GM21515 (cell line): ENCODE measurements at regions not wholly inside any gene's neighbourhood (a gene's known extent, or its start where the extent isn't known, plus 50 kb on each side); places are given as distances from the start of the nearest gene placed in this dataset.

Experiments used
- ATAC-seq: cut with Tn5 transposase; IDR thresholded peaks from one replicate; pipeline ENCODE4 v1.9.1; 2021; ENCODE audit not compliant: unreplicated experiment

DNA sequence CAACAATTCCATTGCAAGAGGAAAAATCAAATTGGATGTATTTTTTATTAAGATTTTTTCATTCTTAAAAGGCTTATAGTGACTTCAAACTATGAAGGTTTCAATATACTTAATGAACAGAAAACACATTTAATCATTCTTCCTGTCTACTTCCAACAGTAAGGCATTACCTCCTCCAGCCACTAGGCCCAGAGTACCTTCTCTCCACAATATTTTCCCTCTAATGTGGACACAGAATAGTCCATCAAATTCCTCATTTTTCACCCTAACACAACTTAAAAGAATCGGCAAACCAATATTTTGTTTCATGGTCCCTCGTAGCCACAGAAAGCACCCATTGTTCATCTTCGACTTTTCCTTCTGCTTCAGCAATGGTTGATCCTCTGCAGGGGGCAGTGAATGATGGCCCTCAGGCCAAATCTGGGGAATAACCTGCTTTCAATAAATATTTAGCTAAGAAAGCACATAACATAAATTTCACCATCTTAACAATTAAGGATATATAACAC is 335.4 kb upstream of the ID4 start:
- ATAC-seq = no peak

DNA sequence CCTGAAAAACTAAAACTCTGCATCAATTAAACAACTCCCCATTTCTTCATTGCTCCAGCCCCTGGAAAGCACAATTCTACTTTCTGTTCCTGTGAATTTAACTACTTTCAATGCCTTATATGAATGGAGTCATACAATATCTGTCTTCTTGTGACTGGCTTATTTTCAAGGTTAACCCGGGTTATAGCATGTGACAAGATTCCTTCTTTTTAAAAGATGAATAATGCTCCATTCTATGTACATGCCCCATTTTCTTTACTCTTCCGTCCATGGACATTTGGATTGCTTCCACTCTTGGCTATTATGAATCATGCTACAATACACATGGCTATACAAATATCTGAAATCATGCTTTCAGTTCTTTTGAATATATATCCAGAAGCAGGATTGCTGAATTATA is 334.9 kb upstream of the ID4 start:
- no peak for ATAC-seq

DNA sequence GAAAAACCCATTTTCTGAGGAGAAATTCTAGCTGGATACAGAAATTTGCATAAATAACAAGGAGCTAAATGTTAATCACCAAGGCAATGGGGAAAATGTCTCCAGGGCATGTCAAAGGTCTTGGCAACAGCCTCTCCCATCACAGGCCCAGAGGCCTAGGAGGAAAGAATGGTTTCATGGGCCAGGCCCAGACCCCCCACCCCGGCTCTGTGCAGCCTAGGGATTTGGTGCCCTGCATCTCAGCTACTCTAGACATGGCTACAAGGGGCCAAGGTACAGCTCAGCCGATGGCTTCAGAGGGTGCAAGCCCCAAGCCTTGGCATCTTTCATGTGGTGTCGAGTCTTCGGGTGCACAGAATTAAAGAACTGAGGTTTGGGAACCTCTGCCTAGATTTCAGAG is 321.2 kb upstream of the ID4 start:
- ATAC-seq = no peak

DNA sequence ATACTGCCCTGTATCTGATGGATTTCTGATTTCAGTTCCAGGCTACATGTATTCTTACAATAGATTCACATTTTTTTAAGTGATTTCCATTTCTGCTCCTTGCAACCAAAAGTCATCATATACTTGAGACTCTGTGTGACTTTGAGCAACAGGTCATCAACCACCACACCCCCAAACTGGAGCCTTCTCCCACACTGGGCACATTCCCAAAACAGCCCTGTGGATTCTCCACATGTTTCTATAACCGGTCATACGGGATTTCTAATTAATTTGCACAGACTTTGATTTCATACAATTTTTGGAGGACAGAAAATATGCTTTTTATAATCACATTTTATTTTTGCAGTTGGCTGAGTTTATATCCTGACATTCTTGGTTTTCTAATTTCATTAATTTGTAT is 317.2 kb upstream of the ID4 start:
- no peak for ATAC-seq

DNA sequence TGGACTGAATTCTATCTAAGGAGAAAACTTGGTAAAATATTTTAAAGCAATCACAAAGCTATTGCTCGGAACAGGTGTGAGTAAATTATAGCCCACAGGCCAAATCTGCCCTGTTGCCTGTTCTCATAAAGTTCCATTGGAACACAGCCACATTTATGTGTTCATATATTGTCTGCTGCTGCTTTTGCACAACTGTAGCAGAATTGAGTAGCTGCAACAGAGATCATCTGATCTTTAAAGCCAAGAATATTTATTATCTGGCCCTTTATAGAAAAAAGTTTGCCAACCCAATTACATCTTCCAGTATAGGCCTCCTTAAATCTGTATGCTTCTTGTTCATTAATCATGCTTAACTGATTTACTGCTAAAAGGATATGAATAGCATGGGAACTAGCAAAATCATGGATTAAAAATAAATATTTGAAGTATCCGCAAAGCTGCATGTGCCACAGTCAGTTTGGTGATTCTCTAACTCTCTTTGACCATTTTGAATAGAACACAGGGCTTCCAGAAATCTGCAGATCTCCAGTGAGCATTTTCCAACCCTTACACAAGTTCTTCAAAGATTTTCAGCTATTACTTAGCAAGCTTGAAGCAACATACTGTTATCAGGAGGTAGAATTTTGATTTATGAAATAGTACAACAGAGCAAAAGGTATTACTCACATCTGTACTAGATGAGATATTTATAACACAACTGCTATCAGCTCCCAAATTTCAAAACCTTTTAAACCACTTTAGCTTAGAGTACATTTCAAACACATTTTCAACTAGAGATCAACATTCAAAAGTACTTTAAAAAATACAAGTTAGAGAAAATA is 312.6 kb upstream of the ID4 start:
- no peak for ATAC-seq

DNA sequence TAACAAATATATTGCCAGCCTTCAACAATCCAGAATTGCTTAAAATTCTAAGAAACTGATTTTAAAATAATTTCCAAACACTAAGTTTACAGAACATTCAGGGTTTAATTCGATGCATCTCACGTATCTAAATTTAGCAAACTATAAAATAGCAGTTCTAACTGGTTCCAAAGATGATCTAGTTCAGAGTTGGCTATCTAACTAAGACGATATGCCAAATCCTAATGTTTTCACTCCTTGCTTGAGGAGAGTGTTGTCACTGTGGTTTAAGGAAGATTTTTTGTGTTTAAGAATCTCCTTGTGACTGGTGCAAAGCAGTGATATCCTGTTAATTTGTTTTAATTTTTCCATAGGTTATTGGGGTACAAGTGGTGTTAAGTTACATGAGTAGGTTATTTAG is 311.5 kb upstream of the ID4 start:
- no peak for ATAC-seq

DNA sequence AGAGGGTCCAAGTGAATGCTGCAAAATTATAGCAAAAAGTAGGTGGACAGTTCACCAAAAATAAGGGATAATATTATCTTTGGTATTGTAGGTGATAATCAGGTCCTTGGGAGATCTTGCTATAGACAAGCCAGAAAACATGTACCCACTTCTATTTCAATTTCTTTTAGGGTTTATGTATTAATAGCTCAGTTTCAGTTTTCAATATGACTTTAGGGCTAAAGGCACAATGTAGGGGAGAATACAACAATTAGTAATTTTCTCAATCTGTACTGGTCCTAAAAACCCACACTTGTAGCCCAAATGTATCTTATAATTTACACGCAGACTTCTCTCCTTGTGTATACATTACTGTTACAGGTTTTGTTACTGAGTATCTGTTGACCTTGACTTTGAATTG is 307.0 kb upstream of the ID4 start:
- ATAC-seq = no peak

DNA sequence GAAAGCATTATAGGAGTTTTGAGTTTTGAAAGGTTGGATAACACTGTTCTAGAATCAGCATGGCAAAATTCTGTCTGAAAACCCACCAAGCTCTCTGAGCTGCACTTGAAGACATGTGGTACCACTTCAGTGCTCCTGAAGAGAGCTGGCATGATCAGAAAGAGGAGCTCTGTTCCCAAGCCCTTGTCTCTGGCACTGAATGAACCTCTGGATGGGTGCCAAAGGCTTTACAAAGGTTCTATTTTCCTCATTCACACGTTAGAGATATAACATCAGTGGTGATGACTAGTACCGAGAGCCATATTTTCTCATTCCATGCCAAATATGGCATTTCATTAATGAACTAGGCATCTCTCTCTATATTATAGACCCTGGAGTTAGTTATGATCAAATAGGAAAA is 301.8 kb upstream of the ID4 start:
- no peak for ATAC-seq

DNA sequence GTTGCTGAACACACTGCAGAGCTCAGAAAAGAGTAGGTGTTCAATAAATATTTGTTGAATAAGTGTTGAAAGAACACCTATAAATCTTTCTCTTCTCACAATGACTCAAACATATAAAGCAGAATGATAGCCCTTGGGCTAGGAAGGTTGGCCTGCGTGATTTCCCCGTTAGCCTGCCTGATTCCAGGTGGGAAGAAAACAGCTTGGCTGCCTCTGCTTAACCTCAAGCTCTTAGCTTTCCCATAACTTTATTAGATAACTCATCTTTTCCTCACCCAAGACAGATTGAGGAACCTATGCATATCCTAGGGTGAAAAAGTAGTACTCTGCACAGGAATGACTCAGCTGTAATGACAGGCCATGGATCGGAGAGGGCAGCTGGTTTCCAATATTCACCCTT is 300.3 kb upstream of the ID4 start:
- no peak for ATAC-seq

DNA sequence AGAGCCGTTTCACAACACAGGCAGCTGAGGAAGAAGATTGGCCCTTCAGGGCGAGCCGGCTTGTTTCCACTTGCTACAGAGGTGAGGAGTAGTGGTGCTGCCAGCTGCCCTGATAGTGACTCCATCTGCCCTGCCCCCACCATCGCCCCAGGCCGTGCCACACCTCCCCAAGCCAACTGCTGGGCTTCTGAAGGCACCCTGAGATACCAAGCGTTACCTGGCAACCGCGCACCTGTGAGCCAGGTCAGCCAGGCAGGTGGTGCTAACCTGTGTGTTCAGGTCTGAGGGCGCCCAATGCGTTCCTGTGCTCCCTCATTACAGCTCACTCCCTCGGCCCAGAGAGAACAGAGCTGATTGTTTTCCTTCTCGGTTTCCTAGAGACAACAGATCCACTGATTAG is 299.1 kb upstream of the ID4 start:
- no peak for ATAC-seq

DNA sequence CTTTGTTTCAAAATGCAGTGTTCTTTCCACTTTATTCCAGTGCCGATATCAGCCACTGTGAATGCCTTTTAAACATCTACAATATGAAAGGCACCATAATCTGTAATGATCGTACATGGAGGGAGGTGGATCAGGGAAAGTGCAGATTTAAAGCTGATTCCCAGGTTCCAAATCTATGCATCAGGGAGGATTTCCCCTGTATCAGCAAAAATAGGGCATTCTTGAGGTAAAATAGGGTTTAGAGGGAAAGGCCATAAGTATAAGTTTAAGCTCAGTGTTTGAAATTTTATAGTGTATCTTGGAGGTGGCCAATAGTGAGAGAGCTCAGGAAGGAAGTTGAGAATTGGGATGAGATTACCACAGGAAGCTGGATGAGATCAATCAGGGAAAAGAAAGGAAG is 289.7 kb upstream of the ID4 start:
- no peak for ATAC-seq

DNA sequence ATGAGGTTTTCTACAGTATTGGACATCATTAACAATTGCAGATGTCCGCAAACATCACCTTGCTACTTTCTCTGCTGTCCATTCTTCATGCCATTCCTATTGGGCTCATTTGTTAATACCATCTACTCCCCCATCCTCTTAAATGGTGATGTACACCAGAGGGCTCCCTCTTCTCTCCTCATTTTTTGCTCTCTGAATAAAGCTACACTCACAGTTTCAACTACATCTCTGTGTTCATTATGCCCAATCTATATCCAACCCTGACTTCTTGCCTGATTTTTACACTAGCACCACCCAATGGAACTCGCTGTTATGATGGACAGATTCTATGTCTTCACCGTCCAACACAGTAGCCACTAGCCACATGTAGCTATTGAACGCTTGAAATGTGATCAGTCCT is 288.1 kb upstream of the ID4 start:
- no peak for ATAC-seq

DNA sequence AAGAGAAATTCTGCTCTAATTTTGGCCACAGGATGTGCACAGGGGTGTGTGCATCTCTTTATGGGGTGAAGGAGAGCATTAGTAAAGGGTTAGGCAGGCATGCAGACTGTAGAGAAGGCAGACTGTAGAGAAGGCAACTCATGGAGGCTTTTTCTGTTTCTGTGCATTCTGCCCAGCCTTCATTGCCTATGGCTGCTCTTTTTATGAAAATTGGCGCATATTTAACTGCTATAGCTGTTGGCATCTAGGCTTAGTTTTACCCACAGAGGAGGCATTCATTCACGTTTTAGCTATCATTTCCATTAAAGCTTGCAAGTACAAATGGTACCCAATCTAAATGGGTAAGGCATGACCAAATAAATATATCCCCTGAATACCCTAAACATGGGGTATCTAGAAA is 286.8 kb upstream of the ID4 start:
- no peak for ATAC-seq

DNA sequence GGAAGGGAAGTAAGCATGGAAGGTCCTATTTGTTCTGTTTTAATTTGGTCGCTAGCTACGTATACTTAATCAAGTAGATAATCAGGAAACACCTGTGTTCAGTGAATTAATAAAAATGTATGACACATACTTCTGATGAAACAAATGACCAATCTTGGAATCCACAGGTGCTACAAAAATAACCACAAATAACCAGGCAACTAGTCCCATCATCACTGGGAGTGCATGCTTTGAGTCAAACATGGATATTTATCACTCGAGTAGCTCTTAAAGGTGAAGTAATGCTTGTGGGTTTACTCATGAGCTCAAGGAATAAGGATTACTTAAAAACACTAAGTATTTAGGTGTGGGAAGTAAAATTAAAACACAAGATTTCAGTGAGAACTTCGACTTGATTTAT is 285.6 kb upstream of the ID4 start:
- no peak for ATAC-seq

DNA sequence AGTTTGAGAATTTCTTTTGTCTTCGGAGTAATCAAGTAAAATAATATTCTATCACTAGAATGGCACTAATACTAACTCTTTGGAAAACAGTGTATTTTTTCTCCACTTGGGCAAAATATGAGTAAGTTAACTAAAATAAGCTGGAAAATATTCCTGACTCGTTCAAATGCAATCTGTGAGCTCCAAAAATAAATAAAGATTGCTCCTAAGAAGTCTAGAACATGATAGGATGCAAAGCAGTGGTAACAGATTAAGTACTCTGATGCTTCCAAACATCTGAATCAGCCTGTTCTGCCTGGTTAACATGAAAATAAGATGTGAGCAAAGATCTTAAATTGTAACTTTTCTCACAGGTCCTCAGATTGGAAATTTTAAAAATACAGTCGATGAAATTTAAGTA is 285.1 kb upstream of the ID4 start:
- no peak for ATAC-seq

DNA sequence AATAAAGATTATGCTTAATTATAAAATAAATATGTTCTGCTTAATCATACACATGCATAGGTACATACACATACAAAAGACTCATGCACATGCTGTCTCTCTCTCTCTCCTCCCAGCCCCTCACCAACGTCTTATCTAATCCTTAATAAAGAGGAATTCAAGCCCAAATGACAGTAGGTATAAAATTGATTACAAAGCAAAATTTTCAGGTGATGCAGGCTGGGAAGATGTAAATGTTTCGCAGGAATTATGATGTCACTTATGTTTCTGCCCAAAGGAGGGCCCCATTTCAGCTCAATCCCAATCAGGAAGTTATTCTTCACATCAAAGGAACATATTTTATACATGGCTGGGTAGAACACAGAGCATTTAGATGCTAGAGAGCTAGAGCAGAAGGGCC is 284.6 kb upstream of the ID4 start:
- ATAC-seq = no peak

DNA sequence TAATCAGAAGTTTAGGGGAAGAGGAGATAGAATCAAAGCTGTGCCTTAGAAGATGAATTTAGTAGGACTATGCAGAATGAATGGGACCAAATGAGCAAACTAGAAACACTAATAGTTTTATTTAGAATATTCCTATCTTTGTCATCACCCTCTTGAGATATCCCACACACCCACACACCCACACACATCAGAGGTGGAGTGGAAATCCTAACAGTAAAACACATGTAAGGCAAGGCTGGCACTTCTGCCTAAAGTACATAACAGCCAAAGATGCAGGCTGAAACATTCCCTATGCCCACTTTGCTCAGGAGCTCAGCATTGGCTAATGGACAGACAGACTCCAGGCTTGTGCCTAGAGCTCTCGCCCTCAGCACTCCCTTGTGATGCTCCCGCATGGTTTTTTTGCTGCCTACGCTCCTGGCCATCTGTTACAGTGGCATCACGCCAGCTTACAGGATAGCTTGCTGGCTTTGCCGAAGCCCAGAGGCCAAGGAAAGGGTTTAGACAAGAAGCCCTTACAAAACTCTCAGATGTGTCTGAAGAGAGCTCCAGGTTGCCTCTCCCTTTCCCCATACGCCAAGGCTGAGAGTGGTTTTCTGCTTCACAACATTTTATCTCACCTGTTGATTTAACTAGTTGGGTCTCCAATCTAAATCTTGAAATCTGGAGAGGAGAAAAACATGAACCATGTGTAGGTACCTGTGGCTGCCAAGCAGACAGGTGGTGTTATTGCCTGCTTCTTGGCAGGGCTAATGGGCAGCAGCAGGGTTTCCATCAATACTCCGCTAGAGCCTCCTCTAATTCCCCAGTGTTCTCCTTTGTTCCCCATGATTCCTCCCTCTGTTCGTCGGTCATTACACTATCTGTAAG is 282.6 kb upstream of the ID4 start:
- ATAC-seq = no peak

DNA sequence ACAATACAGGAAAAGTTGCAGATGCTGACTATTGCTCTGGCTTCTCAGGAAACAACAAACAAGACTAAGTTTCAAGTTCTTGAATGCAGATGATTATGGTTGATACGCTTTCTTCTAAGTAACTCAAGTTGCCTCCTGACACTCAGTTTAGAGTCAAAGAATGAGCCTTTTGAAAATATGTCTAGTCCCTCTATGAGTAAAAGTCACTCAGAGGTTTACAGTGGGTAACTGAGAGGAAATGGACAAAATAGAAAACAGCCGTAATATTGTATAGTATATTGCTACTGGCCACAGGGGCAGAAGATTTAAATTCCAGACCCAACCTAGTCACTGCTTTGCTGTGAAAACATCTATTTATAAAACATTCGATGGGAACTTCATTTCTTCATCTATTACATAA is 280.0 kb upstream of the ID4 start:
- no peak for ATAC-seq

DNA sequence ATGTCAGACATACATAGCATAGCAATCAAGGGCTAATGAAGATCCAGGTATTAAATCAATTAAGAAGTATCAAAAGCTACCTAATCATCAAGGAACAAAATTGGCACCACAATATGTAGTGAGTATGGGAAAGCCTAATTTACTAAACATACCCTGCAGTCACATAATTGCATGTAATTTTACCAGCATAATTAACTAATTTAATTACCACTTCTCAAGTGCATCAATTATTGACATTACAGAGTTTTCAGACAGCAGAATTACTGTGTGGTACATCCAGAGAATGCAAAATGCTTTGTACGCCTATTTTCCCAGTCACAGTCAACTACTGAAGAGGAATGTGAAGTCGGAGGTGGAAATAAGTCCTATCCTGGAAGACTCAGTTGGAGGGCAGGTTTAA is 279.0 kb upstream of the ID4 start:
- no peak for ATAC-seq

DNA sequence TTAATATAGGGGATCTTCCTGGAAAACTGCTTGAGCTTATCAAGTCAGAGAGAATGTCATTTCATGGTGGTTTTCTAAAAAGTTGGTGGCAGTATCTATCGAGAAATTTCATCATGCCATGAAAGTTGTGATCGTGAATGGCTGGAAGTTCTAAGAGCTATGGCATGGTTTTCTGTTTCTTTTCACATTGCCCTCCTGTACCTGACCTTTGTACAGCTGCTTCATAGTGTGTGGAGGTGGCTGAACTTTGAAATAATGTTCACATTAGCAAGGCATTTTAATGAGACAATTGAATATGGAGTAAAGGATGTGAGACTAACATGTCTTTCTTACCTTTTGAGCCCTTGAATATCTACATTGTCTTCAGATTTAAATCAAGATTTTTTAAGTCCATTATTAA is 278.2 kb upstream of the ID4 start:
- ATAC-seq = no peak

DNA sequence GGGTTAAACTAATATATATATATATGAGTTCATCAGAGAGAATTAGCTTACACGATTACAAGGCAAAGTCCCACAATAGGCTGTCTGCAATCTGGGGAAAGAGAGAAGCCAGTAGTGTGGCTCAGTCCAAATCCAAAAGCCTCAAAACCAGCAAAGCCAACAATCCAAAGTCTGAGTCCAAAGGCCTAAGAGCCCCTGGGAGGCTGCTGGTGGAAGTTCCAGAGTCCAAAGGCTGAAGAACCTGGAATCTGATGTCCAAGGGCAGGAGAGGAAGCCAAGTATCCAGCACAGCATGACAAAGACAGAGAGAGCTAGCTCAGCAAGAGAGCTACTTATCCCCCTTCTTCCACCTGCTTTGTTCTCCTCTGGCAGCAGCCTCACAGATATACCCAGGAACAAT is 274.7 kb upstream of the ID4 start:
- ATAC-seq = no peak

DNA sequence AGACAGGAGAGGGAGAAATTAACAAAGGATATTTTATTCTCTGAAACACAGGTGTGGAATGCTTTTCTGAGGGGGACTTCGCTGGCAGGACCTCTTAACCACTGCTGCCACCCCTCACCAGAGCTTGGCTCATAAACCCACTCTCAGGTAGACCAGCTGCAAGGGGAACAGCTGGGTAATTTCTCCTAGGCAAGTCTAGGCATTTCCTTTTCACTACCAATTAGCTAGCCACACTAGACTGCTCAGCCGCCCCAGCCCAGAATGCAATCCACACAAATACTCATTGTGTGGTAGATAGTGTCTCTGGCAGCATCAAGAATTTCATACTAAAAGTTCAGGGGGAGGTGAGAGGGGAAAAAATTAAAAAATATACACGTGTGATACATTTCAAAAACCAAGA is 267.6 kb upstream of the ID4 start:
- ATAC-seq = no peak
